PFSK-1 (cell line): ENCODE measurements at regions not wholly inside any gene's neighbourhood (a gene's known extent, or its start where the extent isn't known, plus 50 kb on each side); places are given as distances from the start of the nearest gene placed in this dataset.

Experiments used
- POLR2AphosphoS5 ChIP-seq: IDR thresholded peaks from 2 replicates; pipeline ENCODE4 v1.6.1; 2012; ENCODE audit warnings: low read depth, mild to moderate bottlenecking, control low read depth, low read length, moderate library complexity
- SIN3A ChIP-seq: IDR thresholded peaks from 2 replicates; pipeline ENCODE4 v1.6.1; 2012; ENCODE audit warnings: mild to moderate bottlenecking, low read length, moderate library complexity, borderline replicate concordance; ENCODE audit not compliant: insufficient read depth
- TAF1 ChIP-seq: IDR thresholded peaks from 2 replicates; pipeline ENCODE4 v1.6.1; 2012; ENCODE audit warnings: low read length, control low read depth, borderline replicate concordance; ENCODE audit not compliant: insufficient read depth

- TF ChIP-seq TAF1 (no peak), POLR2AphosphoS5 (no peak), SIN3A (no peak)
Measured at GRCh38 chr21:35284199-35284598, 235.1 kb upstream of the RUNX1 start.
